GM20431 (cell line): ENCODE measurements at regions not wholly inside any gene's neighbourhood (a gene's known extent, or its start where the extent isn't known, plus 50 kb on each side); places are given as distances from the start of the nearest gene placed in this dataset.

Experiments used
- in situ Hi-C: fragments of 300-500 bp; cut with MseI, MboI; formaldehyde crosslinking; loops from one replicate; pipeline ENCODE4 v1.15.0; 2020; ENCODE audit warnings: low sequenced_read_pairs; ENCODE audit not compliant: unreplicated experiment

- in situ Hi-C loops: no loop called here
Observed at GRCh38 chr18:32548688-32549087, 78.0 kb upstream of the GAREM1 start.

GRCh38 chr18:32545631-32546030 is 74.9 kb upstream of the GAREM1 start:
- in situ Hi-C loops: no loop called here

GRCh38 chr18:32544088-32544487 is 73.4 kb upstream of the GAREM1 start:
- in situ Hi-C loops: no loop called here

GRCh38 chr18:32542221-32542798 is 71.6 kb upstream of the GAREM1 start:
- in situ Hi-C loops: no loop called here

GRCh38 chr18:32530947-32531651 is 60.4 kb upstream of the GAREM1 start:
- in situ Hi-C loops: no loop called here

GRCh38 chr18:32529722-32530420 is 59.2 kb upstream of the GAREM1 start:
- in situ Hi-C loops: no loop called here

- in situ Hi-C loops: no loop called here
Observed at GRCh38 chr18:32520771-32521170, 50.1 kb upstream of the GAREM1 start.
